Mesothelial cell of epicardium (in vitro differentiated cells): ENCODE measurements at regions not wholly inside any gene's neighbourhood (a gene's known extent, or its start where the extent isn't known, plus 50 kb on each side); places are given as distances from the start of the nearest gene placed in this dataset.

Experiments used
- DNase-seq, 2 experiments: peaks; one replicate each; pipeline ENCODE4 v3.0.0; 2021; ENCODE audit warnings: low spot score in 2 of 2; ENCODE audit not compliant: unreplicated experiment in 2 of 2
- H3K27ac Mint-ChIP-seq: 2 replicates; pipeline ENCODE4 v1.8.0; 2021; ENCODE audit warnings: mixed read lengths
- H3K27me3 Mint-ChIP-seq: 2 replicates; pipeline ENCODE4 v1.8.0; 2021; ENCODE audit warnings: low read depth, mixed read lengths
- H3K36me3 Mint-ChIP-seq: 2 replicates; pipeline ENCODE4 v1.8.0; 2021; ENCODE audit warnings: mixed read lengths
- H3K4me1 Mint-ChIP-seq: 2 replicates; pipeline ENCODE4 v1.8.0; 2021; ENCODE audit warnings: mixed read lengths
- H3K4me3 Mint-ChIP-seq: 2 replicates; pipeline ENCODE4 v1.8.0; 2021; ENCODE audit warnings: mild to moderate bottlenecking, moderate library complexity, mixed read lengths
- H3K9me3 Mint-ChIP-seq: 2 replicates; pipeline ENCODE4 v1.8.0; 2021; ENCODE audit warnings: mixed read lengths
- TF ChIP-seq, protein P1 (sequence below): fragments of 200-600 bp; sonication (generic); IDR thresholded peaks from one replicate; pipeline ENCODE4 v1.5.0; 2021; ENCODE audit warnings: antibody characterized with exemption; ENCODE audit not compliant: unreplicated experiment

DNA sequence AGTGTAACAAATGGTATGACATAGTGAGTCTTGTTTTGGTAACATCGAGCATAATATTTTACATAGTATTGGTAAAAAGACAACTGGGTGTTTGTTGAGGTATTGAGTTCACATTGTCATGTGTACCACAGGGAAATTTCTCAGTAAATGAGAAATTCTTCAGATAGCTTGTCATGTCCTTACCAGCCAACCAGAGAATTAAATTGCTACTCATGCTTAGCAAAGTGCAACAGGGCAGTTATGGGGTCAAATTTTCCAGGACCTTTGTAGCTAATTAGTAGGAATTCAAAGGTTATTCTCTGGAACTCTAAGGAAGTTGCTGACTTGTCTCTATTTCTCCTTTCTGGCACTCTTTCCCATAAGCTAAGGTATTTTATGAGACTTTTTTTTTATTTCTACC lies 595.7 kb downstream of the EFNA5 start:
- peaks cover 3% of the 10 kb centered on the region for H3K4me1 Mint-ChIP-seq
- DNase-seq, result no peak
- TF ChIP-seq, protein P1, sequence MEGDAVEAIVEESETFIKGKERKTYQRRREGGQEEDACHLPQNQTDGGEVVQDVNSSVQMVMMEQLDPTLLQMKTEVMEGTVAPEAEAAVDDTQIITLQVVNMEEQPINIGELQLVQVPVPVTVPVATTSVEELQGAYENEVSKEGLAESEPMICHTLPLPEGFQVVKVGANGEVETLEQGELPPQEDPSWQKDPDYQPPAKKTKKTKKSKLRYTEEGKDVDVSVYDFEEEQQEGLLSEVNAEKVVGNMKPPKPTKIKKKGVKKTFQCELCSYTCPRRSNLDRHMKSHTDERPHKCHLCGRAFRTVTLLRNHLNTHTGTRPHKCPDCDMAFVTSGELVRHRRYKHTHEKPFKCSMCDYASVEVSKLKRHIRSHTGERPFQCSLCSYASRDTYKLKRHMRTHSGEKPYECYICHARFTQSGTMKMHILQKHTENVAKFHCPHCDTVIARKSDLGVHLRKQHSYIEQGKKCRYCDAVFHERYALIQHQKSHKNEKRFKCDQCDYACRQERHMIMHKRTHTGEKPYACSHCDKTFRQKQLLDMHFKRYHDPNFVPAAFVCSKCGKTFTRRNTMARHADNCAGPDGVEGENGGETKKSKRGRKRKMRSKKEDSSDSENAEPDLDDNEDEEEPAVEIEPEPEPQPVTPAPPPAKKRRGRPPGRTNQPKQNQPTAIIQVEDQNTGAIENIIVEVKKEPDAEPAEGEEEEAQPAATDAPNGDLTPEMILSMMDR, result no peak
- peaks cover 11% of the 10 kb centered on the region for H3K36me3 Mint-ChIP-seq
- peaks cover 34% of the 10 kb centered on the region for H3K9me3 Mint-ChIP-seq
- no peaks in the 10 kb centered on the region for H3K27me3 Mint-ChIP-seq
- no peak overlapping the region for H3K27ac Mint-ChIP-seq
- H3K4me3 Mint-ChIP-seq, result no peak overlapping the region

DNA sequence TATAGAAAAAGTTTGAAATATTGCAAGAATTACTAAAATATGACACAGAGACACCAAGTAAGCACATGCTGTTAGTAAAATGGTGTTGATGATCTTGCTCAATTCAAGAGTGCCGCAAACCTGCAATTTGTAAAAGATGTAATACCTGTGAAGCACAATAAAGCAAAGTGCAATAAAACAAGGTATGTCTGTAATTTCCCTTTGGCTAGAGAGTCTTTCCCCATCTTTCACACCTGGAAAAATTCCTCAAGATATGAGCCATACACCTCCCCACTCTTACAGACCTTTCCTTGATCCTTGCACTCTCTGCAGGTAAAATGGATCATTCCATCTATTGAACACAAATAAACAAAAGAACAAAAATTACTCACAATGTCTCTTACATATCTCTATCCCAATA lies 597.8 kb downstream of the EFNA5 start:
- Mint-ChIP-seq H3K27me3 (no peaks in the 10 kb centered on the region), H3K9me3 (peaks cover 31% of the 10 kb centered on the region), H3K36me3 (peaks cover 11% of the 10 kb centered on the region), H3K27ac (no peak overlapping the region), H3K4me3 (no peak overlapping the region), H3K4me1 (peaks cover 3% of the 10 kb centered on the region)
- DNase-seq, result no peak
- TF ChIP-seq, protein P1, result no peak

- Mint-ChIP-seq H3K27ac (no peak overlapping the region), H3K36me3 (peaks cover 11% of the 10 kb centered on the region), H3K4me1 (peaks cover 3% of the 10 kb centered on the region), H3K9me3 (peaks cover 31% of the 10 kb centered on the region), H3K27me3 (no peaks in the 10 kb centered on the region), H3K4me3 (no peak overlapping the region)
- TF ChIP-seq, protein P1, result no peak
- no peak for DNase-seq
Observed at GRCh38 chr5:107072440-107072839, 598.3 kb downstream of the EFNA5 start.

GRCh38 chr5:107068782-107069181 lies 602.0 kb downstream of the EFNA5 start:
- no peak for DNase-seq
- TF ChIP-seq, protein P1, result no peak
- Mint-ChIP-seq H3K27ac (no peak overlapping the region), H3K9me3 (peaks cover 30% of the 10 kb centered on the region), H3K27me3 (no peaks in the 10 kb centered on the region), H3K36me3 (peaks cover 12% of the 10 kb centered on the region), H3K4me1 (no peaks in the 10 kb centered on the region), H3K4me3 (no peak overlapping the region)

DNA sequence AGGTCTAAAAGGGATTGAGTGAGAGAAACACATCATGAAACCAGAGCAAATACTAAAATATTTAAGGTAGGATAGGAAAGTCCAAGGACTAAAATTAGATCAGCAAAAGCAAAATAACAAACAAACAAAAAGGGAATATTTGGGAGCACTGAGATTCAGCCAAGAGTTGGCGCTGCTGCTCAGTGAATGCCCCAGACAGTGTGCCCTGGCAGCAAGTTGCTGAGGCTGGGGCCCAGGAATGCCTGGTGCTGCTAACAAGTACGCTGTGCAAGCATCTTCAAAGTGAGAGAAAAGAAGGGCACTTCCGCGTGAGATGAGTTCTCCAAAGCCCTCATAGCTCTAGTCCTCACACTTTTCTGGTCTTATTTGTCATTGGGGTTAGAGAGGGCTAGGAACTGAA lies 603.3 kb downstream of the EFNA5 start:
- Mint-ChIP-seq H3K27ac (no peak overlapping the region), H3K4me1 (peaks cover 8% of the 10 kb centered on the region)

GRCh38 chr5:107063511-107063910 lies 607.2 kb downstream of the EFNA5 start:
- H3K4me3 Mint-ChIP-seq, result no peak overlapping the region
- TF ChIP-seq, protein P1, result no peak
- DNase-seq, result no peak
- H3K9me3 Mint-ChIP-seq, result peaks cover 5% of the 10 kb centered on the region
- H3K36me3 Mint-ChIP-seq, result peaks cover 1% of the 10 kb centered on the region
- peaks cover 12% of the 10 kb centered on the region for H3K4me1 Mint-ChIP-seq
- H3K27me3 Mint-ChIP-seq, result no peaks in the 10 kb centered on the region
- H3K27ac Mint-ChIP-seq, result no peak overlapping the region

More for the DNA sequence above, 603.3 kb downstream of the EFNA5 start:
- Mint-ChIP-seq H3K4me3 (no peak overlapping the region), H3K36me3 (peaks cover 9% of the 10 kb centered on the region), H3K9me3 (peaks cover 23% of the 10 kb centered on the region), H3K27me3 (no peaks in the 10 kb centered on the region)
- TF ChIP-seq, protein P1, result no peak
- DNase-seq, result no peak
